HFFc6 (cell line): ENCODE measurements at regions not wholly inside any gene's neighbourhood (a gene's known extent, or its start where the extent isn't known, plus 50 kb on each side); places are given as distances from the start of the nearest gene placed in this dataset.
A peak's percentile ranks its signal among the peaks of the same experiment; 100 is the strongest.

Experiments
- DNase-seq: peaks from one replicate; pipeline ENCODE4 v3.0.0-alpha.2; 2018
- H3K27ac Mint-ChIP-seq: 2 replicates; pipeline ENCODE4 v1.8.0; 2020; ENCODE audit warnings: mild to moderate bottlenecking, mixed read lengths
- H3K27me3 Mint-ChIP-seq: 2 replicates; pipeline ENCODE4 v1.8.0; 2021; ENCODE audit warnings: mild to moderate bottlenecking, moderate library complexity, mixed read lengths; ENCODE audit not compliant: insufficient read depth
- H3K36me3 Mint-ChIP-seq: 2 replicates; pipeline ENCODE4 v1.8.0; 2021; ENCODE audit warnings: low read depth, mixed read lengths
- H3K4me1 Mint-ChIP-seq: 2 replicates; pipeline ENCODE4 v1.8.0; 2020; ENCODE audit warnings: low read depth, mixed read lengths
- H3K4me3 Mint-ChIP-seq: 2 replicates; pipeline ENCODE4 v1.8.0; 2020; ENCODE audit warnings: mild to moderate bottlenecking, moderate library complexity, mixed read lengths
- H3K9me3 Mint-ChIP-seq: 2 replicates; pipeline ENCODE4 v1.8.0; 2020; ENCODE audit warnings: mild to moderate bottlenecking, mixed read lengths
- TF ChIP-seq, protein P1 (sequence below): fragments of 200-600 bp; sonication (generic); IDR thresholded peaks from 2 replicates; pipeline ENCODE4 v1.5.0; 2021; ENCODE audit warnings: antibody characterized with exemption, mild to moderate bottlenecking

GRCh38 chr19:28932446-28932845, 280.5 kb downstream of the UQCRFS1 start:
- Mint-ChIP-seq H3K27me3 (peaks cover 1% of the 10 kb centered on the region; the same call in 1 of the 2 replicates), H3K4me1 (peaks cover 64% of the 10 kb centered on the region), H3K9me3 (no peaks in the 10 kb centered on the region), H3K4me3 (no peak overlapping the region), H3K36me3 (no peaks in the 10 kb centered on the region), H3K27ac (no peak overlapping the region)
- TF ChIP-seq, protein P1, sequence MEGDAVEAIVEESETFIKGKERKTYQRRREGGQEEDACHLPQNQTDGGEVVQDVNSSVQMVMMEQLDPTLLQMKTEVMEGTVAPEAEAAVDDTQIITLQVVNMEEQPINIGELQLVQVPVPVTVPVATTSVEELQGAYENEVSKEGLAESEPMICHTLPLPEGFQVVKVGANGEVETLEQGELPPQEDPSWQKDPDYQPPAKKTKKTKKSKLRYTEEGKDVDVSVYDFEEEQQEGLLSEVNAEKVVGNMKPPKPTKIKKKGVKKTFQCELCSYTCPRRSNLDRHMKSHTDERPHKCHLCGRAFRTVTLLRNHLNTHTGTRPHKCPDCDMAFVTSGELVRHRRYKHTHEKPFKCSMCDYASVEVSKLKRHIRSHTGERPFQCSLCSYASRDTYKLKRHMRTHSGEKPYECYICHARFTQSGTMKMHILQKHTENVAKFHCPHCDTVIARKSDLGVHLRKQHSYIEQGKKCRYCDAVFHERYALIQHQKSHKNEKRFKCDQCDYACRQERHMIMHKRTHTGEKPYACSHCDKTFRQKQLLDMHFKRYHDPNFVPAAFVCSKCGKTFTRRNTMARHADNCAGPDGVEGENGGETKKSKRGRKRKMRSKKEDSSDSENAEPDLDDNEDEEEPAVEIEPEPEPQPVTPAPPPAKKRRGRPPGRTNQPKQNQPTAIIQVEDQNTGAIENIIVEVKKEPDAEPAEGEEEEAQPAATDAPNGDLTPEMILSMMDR: no peak
- DNase-seq: no peak

DNA sequence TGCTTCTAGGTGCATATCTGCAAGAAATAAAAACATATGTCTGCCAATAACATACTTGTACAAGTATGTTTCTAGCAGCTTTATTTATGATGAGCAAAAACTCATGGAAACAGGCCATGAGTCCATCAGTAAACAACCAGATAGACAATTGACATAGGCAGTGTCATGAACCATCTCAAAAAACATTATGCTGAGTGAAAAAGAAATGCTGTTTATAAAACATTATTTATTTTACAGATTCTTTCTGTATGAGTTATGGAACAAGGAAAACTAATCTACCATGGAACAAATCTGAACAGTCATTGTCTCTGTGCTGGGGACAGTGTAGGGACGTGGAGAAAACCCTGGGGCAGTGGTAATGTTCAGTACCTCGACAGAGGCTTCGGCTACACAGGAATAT, 283.9 kb downstream of the UQCRFS1 start:
- Mint-ChIP-seq H3K27ac (peak overlapping the region; percentile 93), H3K27me3 (no peaks in the 10 kb centered on the region; the same call in 1 of the 2 replicates), H3K36me3 (no peaks in the 10 kb centered on the region), H3K4me1 (peaks cover 43% of the 10 kb centered on the region), H3K4me3 (peak overlapping the region; percentile 59), H3K9me3 (no peaks in the 10 kb centered on the region)
- TF ChIP-seq, protein P1: no peak
- DNase-seq: peak; percentile 32

DNA sequence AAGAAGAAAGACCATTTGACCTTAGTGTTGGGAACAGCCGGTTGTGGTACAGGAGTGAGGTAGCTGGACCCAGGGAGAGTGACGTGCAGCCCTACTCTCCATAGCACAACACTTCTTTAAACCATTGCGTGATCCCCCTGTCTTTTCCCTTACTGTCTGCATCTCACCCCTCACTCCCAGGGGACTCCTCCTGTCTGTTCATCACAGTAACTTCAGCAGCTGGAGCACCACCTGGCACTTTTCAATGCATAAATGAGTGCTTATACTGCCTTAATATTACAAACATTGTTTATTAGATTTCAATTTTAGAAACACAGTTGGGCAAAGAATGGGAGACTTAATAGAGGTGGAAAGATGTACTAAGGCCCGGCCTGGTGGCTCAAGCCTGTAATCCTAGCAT, 285.5 kb downstream of the UQCRFS1 start:
- TF ChIP-seq, protein P1: no peak
- no peak for DNase-seq
- no peak overlapping the region for H3K4me3 Mint-ChIP-seq
- H3K36me3 Mint-ChIP-seq: no peaks in the 10 kb centered on the region
- peaks cover 3% of the 10 kb centered on the region for H3K27me3 Mint-ChIP-seq
- no peaks in the 10 kb centered on the region for H3K9me3 Mint-ChIP-seq
- no peak overlapping the region for H3K27ac Mint-ChIP-seq
- H3K4me1 Mint-ChIP-seq: peaks cover 28% of the 10 kb centered on the region

GRCh38 chr19:28920269-28921066, 292.5 kb downstream of the UQCRFS1 start:
- no peak for DNase-seq

DNA sequence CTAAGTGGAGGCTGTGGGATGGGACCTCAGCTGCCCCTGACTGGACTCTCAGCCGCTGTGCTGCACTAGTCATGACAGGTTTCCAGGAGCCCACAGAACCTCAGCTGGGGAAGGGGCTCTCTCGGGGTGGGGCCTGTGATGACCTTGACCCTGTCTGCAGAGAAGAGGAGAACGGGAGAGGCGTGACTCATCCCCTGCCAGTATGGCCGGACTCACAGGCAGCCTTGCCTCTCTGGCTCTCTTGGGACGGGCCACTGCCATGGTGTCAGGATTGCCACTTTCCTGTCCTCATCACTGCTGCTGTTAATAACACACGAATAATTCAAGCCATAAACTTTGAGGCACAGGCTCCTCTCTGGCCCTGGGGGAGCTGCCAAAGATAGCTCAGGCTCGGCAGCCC, 295.3 kb downstream of the UQCRFS1 start:
- Mint-ChIP-seq H3K9me3 (no peaks in the 10 kb centered on the region), H3K4me3 (no peak overlapping the region), H3K27me3 (peaks cover 10% of the 10 kb centered on the region), H3K36me3 (no peaks in the 10 kb centered on the region), H3K4me1 (peaks cover 16% of the 10 kb centered on the region), H3K27ac (no peak overlapping the region)
- no peak for DNase-seq
- TF ChIP-seq, protein P1: no peak

More at GRCh38 chr19:28920269-28921066, 292.5 kb downstream of the UQCRFS1 start:
- H3K4me3 Mint-ChIP-seq: no peak overlapping the region
- peaks cover 8% of the 10 kb centered on the region for H3K27me3 Mint-ChIP-seq
- H3K9me3 Mint-ChIP-seq: no peaks in the 10 kb centered on the region
- no peaks in the 10 kb centered on the region for H3K36me3 Mint-ChIP-seq
- H3K4me1 Mint-ChIP-seq: peaks cover 16% of the 10 kb centered on the region
- no peak overlapping the region for H3K27ac Mint-ChIP-seq
- TF ChIP-seq, protein P1: no peak
